Gastrocnemius medialis (tissue), 4 donors: ENCODE measurements at regions not wholly inside any gene's neighbourhood (a gene's known extent, or its start where the extent isn't known, plus 50 kb on each side); places are given as distances from the start of the nearest gene placed in this dataset.
"Not testable (repeated sequence)": the region's sequence is repeated elsewhere in the genome, so short reads cannot be mapped to it uniquely, and the experiment has no call there.

Source experiments
- ATAC-seq, 2 donors: fragments of 150-250 bp; one replicate each; pipeline ENCODE4 v1.9.1; 2016
- DNase-seq, 2 donors: peaks; one replicate each; pipeline ENCODE4 v3.0.0-alpha.2; 2019
- H3K27ac ChIP-seq, 4 donors: fragments of 200-600 bp; sonication (generic); 1 replicate in 1 of 4; 2 replicates in 3 of 4; pipeline ENCODE4 v1.5.1; 2016 to 2018; ENCODE audit warnings: mild to moderate bottlenecking in 2 of 4, moderate library complexity in 1 of 4
- H3K27me3 ChIP-seq, 3 donors: fragments of 200-600 bp; sonication (generic) in 2 of 3; 1 replicate in 1 of 3; 2 replicates in 2 of 3; pipeline versions ENCODE4 v1.5.1 to v1.6.0; 2016 to 2019; ENCODE audit warnings: mild to moderate bottlenecking in 1 of 3, moderate library complexity in 1 of 3
- H3K36me3 ChIP-seq, 2 donors: fragments of 200-600 bp; sonication (generic) in 1 of 2; one replicate each; pipeline ENCODE4 v1.5.1; 2017 to 2018
- H3K4me1 ChIP-seq, 2 donors: fragments of 200-600 bp; sonication (generic) in 1 of 2; one replicate each; pipeline ENCODE4 v1.5.1; 2016 to 2017; ENCODE audit warnings: mild to moderate bottlenecking in 2 of 2
- H3K4me3 ChIP-seq, 4 donors: fragments of 200-600 bp; sonication (generic) in 3 of 4; 1 replicate in 1 of 4; 2 replicates in 3 of 4; pipeline ENCODE4 v1.5.1; 2016 to 2019; ENCODE audit warnings: mild to moderate bottlenecking in 2 of 4
- H3K9me3 ChIP-seq, 3 donors: fragments of 200-600 bp; sonication (generic) in 2 of 3; 1 replicate in 1 of 3; 2 replicates in 2 of 3; pipeline ENCODE4 v1.5.1; 2016 to 2019
- CTCF ChIP-seq, 5 experiments: fragments of 450-650 bp in 3 of 5; fragments of 200-600 bp in 2 of 5; sonication (generic) in 2 of 5; IDR thresholded peaks in 4 of 5; conservative IDR thresholded peaks in 1 of 5; 1 replicate in 4 of 5; 2 replicates in 1 of 5; pipeline ENCODE4 v1.5.1; 2016 to 2019; ENCODE audit warnings: antibody characterized with exemption in 5 of 5, mild to moderate bottlenecking in 3 of 5, moderate library complexity in 3 of 5
- POLR2A ChIP-seq, 2 donors: fragments of 450-650 bp; IDR thresholded peaks; one replicate each; pipeline ENCODE4 v1.6.1; 2017; ENCODE audit warnings: antibody characterized with exemption in 2 of 2, mild to moderate bottlenecking in 2 of 2, moderate library complexity in 2 of 2
- in situ Hi-C, 4 donors: fragments of 200-750 bp; cut with MboI; loops; one replicate each; pipeline versions ENCODE4 v1.15.0 to v1.8.0; 2017; ENCODE audit warnings: low sequenced_read_pairs in 4 of 4
- intact Hi-C: fragments of 100-400 bp; cut with DNase I; formaldehyde crosslinking; loops from one replicate; pipeline ENCODE4 v1.15.1; 2023; ENCODE audit warnings: low total_unique reads

- intact Hi-C loops: no loop called here
- H3K9me3 ChIP-seq: no peaks in the 10 kb centered on the region
Measured at GRCh38 chr9:28456861-28457260, 883.6 kb upstream of the C9orf72 start.

GRCh38 chr9:28464481-28465216, 891.4 kb upstream of the C9orf72 start:
- Histone ChIP-seq H3K9me3 (no peaks in the 10 kb centered on the region), H3K27me3 (no peaks in the 10 kb centered on the region), H3K4me1 (no peaks in the 10 kb centered on the region), H3K36me3 (no peaks in the 10 kb centered on the region), H3K27ac (no peak overlapping the region), H3K4me3 (no peak overlapping the region)
- intact Hi-C loops (no loop called here), in situ Hi-C loops (no loop called here)
- ATAC-seq (no peak), DNase-seq (no peak)
- TF ChIP-seq CTCF (IDR thresholded peaks at IDR 0.05 in 4 of 5, conservative IDR thresholded peaks at IDR 0.05 in 1 of 5) (no peak), POLR2A (IDR thresholded peaks at IDR 0.05) (no peak)

More at GRCh38 chr9:28456861-28457260, 883.6 kb upstream of the C9orf72 start:
- in situ Hi-C loops: loop anchor here in 1 of 4 donors (10.0 kb wide), 1 partner anchor 62 kb away; no protein-coding TSS in a partner anchor
- Histone ChIP-seq H3K4me3 (no peak overlapping the region), H3K27me3 (no peaks in the 10 kb centered on the region), H3K36me3 (no peaks in the 10 kb centered on the region), H3K4me1 (no peaks in the 10 kb centered on the region), H3K27ac (no peak overlapping the region)
- TF ChIP-seq POLR2A (IDR thresholded peaks at IDR 0.05): no peak
- no peak for TF ChIP-seq CTCF (IDR thresholded peaks at IDR 0.05 in 4 of 5, conservative IDR thresholded peaks at IDR 0.05 in 1 of 5)
- ATAC-seq: no peak
- DNase-seq: no peak

GRCh38 chr9:28471261-28471660, 898.0 kb upstream of the C9orf72 start:
- intact Hi-C loops (no loop called here), in situ Hi-C loops (no loop called here)
- Histone ChIP-seq H3K36me3 (no peaks in the 10 kb centered on the region), H3K27ac (no peak overlapping the region), H3K4me3 (no peak overlapping the region), H3K27me3 (no peaks in the 10 kb centered on the region), H3K4me1 (no peaks in the 10 kb centered on the region), H3K9me3 (no peaks in the 10 kb centered on the region)
- no peak for TF ChIP-seq POLR2A (IDR thresholded peaks at IDR 0.05)
- no peak for TF ChIP-seq CTCF (IDR thresholded peaks at IDR 0.05 in 4 of 5, conservative IDR thresholded peaks at IDR 0.05 in 1 of 5)
- DNase-seq: no peak
- no peak for ATAC-seq

GRCh38 chr9:28487561-28487960, 914.3 kb upstream of the C9orf72 start:
- H3K9me3 ChIP-seq: no peaks in the 10 kb centered on the region
- no peaks in the 10 kb centered on the region for H3K36me3 ChIP-seq
- no peaks in the 10 kb centered on the region for H3K4me1 ChIP-seq
- in situ Hi-C loops (no loop called here), intact Hi-C loops (no loop called here)
- no peak for DNase-seq
- no peaks in the 10 kb centered on the region for H3K27me3 ChIP-seq
- ATAC-seq: no peak
- TF ChIP-seq CTCF (IDR thresholded peaks at IDR 0.05 in 4 of 5, conservative IDR thresholded peaks at IDR 0.05 in 1 of 5) (no peak), POLR2A (IDR thresholded peaks at IDR 0.05) (no peak)
- no peak overlapping the region for H3K4me3 ChIP-seq
- no peak overlapping the region for H3K27ac ChIP-seq

- intact Hi-C loops: no loop called here
- ATAC-seq (no peak), DNase-seq (no peak)
- Histone ChIP-seq H3K27me3 (no peaks in the 10 kb centered on the region), H3K36me3 (no peaks in the 10 kb centered on the region), H3K9me3 (no peaks in the 10 kb centered on the region), H3K4me1 (no peaks in the 10 kb centered on the region), H3K4me3 (no peak overlapping the region), H3K27ac (no peak overlapping the region)
- TF ChIP-seq POLR2A (IDR thresholded peaks at IDR 0.05) (no peak), CTCF (IDR thresholded peaks at IDR 0.05 in 4 of 5, conservative IDR thresholded peaks at IDR 0.05 in 1 of 5) (no peak)
- in situ Hi-C loops: no loop called here
Measured at GRCh38 chr9:28491121-28491520, 917.8 kb upstream of the C9orf72 start.

GRCh38 chr9:28498168-28498567, 924.9 kb upstream of the C9orf72 start:
- H3K4me3 ChIP-seq, H3K36me3 ChIP-seq, H3K9me3 ChIP-seq, H3K27ac ChIP-seq, in situ Hi-C loops, intact Hi-C loops, H3K4me1 ChIP-seq, DNase-seq, H3K27me3 ChIP-seq, ATAC-seq: not testable (repeated sequence)
